GM12872 (cell line): ENCODE measurements at regions not wholly inside any gene's neighbourhood (a gene's known extent, or its start where the extent isn't known, plus 50 kb on each side); places are given as distances from the start of the nearest gene placed in this dataset.

Experiments used
- TF ChIP-seq, protein P1 (sequence below): IDR thresholded peaks from 3 replicates; pipeline ENCODE4 v1.5.1; 2011; ENCODE audit warnings: low read depth, mild to moderate bottlenecking, low read length, moderate library complexity; ENCODE audit not compliant: insufficient read depth

DNA sequence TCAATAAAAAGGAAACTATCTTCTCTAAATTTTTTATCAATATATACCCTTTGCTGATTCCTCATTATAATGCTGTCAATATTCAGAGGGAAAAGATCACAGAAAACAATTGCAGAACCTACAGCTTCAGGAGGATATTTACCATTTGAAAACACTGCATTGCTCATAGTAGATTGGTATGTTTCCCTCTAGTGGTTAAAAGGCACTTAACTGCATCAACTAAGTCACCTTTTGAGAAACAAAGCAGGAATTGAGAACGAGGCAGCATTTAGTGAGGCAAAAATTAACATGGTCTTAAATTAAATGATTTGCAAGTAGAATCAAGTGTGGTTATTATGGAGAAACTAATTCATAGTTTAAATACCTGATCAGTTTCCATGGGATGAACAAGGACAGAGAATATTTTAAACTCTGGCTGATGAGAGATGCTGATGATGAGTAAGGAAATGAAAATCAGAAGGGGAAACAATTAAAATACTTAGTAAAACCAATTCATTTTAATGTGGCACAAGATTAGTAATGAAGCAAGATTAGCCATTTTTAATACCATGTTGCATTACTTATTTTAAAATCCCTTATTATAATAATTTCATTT lies 642.1 kb downstream of the EPHA7 start:
- TF ChIP-seq, protein P1, sequence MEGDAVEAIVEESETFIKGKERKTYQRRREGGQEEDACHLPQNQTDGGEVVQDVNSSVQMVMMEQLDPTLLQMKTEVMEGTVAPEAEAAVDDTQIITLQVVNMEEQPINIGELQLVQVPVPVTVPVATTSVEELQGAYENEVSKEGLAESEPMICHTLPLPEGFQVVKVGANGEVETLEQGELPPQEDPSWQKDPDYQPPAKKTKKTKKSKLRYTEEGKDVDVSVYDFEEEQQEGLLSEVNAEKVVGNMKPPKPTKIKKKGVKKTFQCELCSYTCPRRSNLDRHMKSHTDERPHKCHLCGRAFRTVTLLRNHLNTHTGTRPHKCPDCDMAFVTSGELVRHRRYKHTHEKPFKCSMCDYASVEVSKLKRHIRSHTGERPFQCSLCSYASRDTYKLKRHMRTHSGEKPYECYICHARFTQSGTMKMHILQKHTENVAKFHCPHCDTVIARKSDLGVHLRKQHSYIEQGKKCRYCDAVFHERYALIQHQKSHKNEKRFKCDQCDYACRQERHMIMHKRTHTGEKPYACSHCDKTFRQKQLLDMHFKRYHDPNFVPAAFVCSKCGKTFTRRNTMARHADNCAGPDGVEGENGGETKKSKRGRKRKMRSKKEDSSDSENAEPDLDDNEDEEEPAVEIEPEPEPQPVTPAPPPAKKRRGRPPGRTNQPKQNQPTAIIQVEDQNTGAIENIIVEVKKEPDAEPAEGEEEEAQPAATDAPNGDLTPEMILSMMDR = peak; percentile 34; the same call in 1 of the 3 replicates

DNA sequence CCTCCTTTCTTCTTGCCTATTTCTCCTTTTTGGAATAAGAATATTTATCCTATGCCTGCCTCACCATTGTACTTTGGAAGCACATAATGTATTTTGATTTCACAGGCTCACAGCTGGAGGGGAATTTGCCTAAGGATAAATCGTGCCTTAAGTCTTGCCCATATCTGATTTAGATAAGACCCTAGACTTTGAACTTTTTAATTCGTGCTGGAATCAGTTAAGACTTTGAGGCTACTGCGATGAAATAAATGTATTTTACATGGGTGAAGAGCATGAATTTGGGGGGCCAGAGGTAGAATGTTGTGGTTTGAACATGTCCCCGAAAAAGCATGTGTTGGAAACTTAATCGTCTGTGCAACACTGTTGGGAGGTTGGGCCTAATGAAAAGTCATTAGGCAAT lies 648.8 kb downstream of the EPHA7 start:
- TF ChIP-seq, protein P1 = no peak

DNA sequence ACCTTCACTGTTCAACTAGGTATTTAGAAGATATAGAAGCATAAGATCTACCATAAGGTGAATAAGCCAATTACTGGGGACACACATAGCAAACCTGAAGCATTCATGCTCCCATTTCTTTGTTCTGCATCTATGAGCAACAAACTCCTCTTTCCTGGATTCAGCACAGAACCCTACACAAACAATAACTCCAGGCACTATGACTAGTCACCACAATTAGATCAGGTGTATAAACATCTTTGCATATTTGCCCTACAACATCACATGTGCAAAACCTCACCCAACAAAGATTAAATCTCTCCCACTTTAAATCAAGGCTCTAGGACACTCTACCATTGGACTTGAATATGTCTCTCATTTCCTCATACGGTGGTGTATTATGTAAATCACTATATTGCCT lies 652.3 kb downstream of the EPHA7 start:
- TF ChIP-seq, protein P1 = no peak

DNA sequence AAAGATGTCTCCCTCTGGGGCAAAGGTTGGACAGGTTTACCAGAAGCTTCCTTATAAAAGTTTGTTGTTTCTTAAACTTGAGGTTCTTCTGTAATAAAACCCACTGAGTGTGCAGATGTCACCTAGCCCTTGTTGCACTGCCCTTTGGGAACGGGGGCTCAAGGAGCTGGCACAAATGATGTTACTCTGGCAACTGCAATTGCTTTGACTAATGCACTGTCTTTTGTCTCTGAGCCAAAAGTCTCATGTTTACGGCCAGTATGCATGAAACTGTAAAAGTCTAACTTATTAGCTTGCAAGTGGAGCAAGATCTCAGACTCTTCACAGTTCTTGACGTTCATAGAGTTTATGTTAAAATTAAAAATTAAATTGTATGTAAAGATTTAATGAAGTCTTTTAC lies 655.7 kb downstream of the EPHA7 start:
- TF ChIP-seq, protein P1 = no peak

GRCh38 chr6:92763274-92763584 lies 656.1 kb downstream of the EPHA7 start:
- TF ChIP-seq, protein P1 = no peak

GRCh38 chr6:92762443-92763273 lies 656.7 kb downstream of the EPHA7 start:
- TF ChIP-seq, protein P1 = no peak

- TF ChIP-seq, protein P1 = no peak
These were observed 660.2 kb downstream of the EPHA7 start for GRCh38 chr6:92759178-92759577.
